Neural progenitor cell (in vitro differentiated cells): ENCODE measurements at regions not wholly inside any gene's neighbourhood (a gene's known extent, or its start where the extent isn't known, plus 50 kb on each side); places are given as distances from the start of the nearest gene placed in this dataset.

Experiments used
- DNase-seq: peaks from one replicate; pipeline ENCODE4 v3.0.0-alpha.2; 2016; ENCODE audit warnings: low spot score
- H2AFZ ChIP-seq: fragments of 200-600 bp; sonication (generic); replicated peaks from 2 replicates; pipeline ENCODE4 v1.6.1; 2016; ENCODE audit warnings: antibody characterized with exemption
- H3F3A ChIP-seq: fragments of 200-600 bp; sonication (generic); 2 replicates; pipeline ENCODE4 v1.6.1; 2016; ENCODE audit warnings: antibody characterized with exemption, low read depth
- H3K27ac ChIP-seq: fragments of 200-600 bp; sonication (generic); 2 replicates; pipeline ENCODE4 v1.5.1; 2016; ENCODE audit warnings: mild to moderate bottlenecking
- H3K27me3 ChIP-seq: fragments of 200-600 bp; sonication (generic); 2 replicates; pipeline ENCODE4 v1.6.1; 2016; ENCODE audit warnings: mild to moderate bottlenecking, moderate library complexity
- H3K36me3 ChIP-seq: fragments of 200-600 bp; sonication (generic); 2 replicates; pipeline ENCODE4 v1.5.1; 2016
- H3K4me1 ChIP-seq: fragments of 200-600 bp; sonication (generic); 2 replicates; pipeline ENCODE4 v1.6.1; 2016; ENCODE audit warnings: mixed run types
- H3K4me2 ChIP-seq: fragments of 200-600 bp; sonication (generic); 2 replicates; pipeline ENCODE4 v1.6.1; 2016
- H3K4me3 ChIP-seq: fragments of 200-600 bp; sonication (generic); 2 replicates; pipeline ENCODE4 v1.5.1; 2016
- H3K79me2 ChIP-seq: fragments of 200-600 bp; sonication (generic); 2 replicates; pipeline ENCODE4 v1.6.1; 2016; ENCODE audit warnings: low read depth
- H3K9ac ChIP-seq: fragments of 200-600 bp; sonication (generic); 2 replicates; pipeline ENCODE4 v1.6.1; 2016
- H3K9me3 ChIP-seq: fragments of 200-600 bp; sonication (generic); 2 replicates; pipeline ENCODE4 v1.5.1; 2016; ENCODE audit warnings: low read depth
- H4K20me1 ChIP-seq: fragments of 200-600 bp; sonication (generic); 2 replicates; pipeline ENCODE4 v1.6.1; 2016; ENCODE audit warnings: low read depth
- H3K27ac Mint-ChIP-seq: 3 replicates; pipeline ENCODE4 v1.8.0; 2021; ENCODE audit warnings: mixed read lengths
- H3K27me3 Mint-ChIP-seq: 2 replicates; pipeline ENCODE4 v1.8.0; 2022; ENCODE audit warnings: low read depth, mild to moderate bottlenecking, inconsistent platforms, moderate library complexity, mixed read lengths; ENCODE audit not compliant: insufficient read depth
- H3K36me3 Mint-ChIP-seq: 3 replicates; pipeline ENCODE4 v1.8.0; 2021; ENCODE audit warnings: mixed read lengths
- H3K4me1 Mint-ChIP-seq: 3 replicates; pipeline ENCODE4 v1.8.0; 2021; ENCODE audit warnings: mixed read lengths
- H3K4me3 Mint-ChIP-seq: 3 replicates; pipeline ENCODE4 v1.8.0; 2021; ENCODE audit warnings: mild to moderate bottlenecking, moderate library complexity, mixed read lengths
- H3K9me3 Mint-ChIP-seq: 3 replicates; pipeline ENCODE4 v1.8.0; 2020; ENCODE audit warnings: mixed read lengths
- CTCF ChIP-seq: fragments of 200-600 bp; sonication (generic); IDR thresholded peaks from 2 replicates; pipeline ENCODE4 v1.5.1; 2017; ENCODE audit warnings: antibody characterized with exemption, mild to moderate bottlenecking
- EZH2 ChIP-seq: fragments of 200-600 bp; sonication (generic); IDR thresholded peaks from 2 replicates; pipeline ENCODE4 v1.6.1; 2017; ENCODE audit warnings: antibody characterized with exemption, mild to moderate bottlenecking, moderate library complexity
- EZH2phosphoT487 ChIP-seq: fragments of 200-600 bp; sonication (generic); IDR thresholded peaks from 2 replicates; pipeline ENCODE4 v1.6.1; 2017; ENCODE audit warnings: antibody characterized with exemption

- H3K36me3 Mint-ChIP-seq, result no peaks in the 10 kb centered on the region
- H3K27me3 Mint-ChIP-seq, result peaks cover 2% of the 10 kb centered on the region
- H3K27ac Mint-ChIP-seq, result no peak overlapping the region
Observed at GRCh38 chr13:39185326-39185725, 147.1 kb downstream of the NHLRC3 start.

GRCh38 chr13:39186205-39186875 is 148.1 kb downstream of the NHLRC3 start:
- Histone ChIP-seq H3K9me3 (no peaks in the 10 kb centered on the region), H3K27me3 (no peaks in the 10 kb centered on the region), H3K36me3 (no peaks in the 10 kb centered on the region), H3F3A (no peaks in the 10 kb centered on the region), H2AFZ (no peak overlapping the region), H3K4me3 (no peak overlapping the region), H3K4me2 (no peak overlapping the region), H3K27ac (no peak overlapping the region), H3K79me2 (no peaks in the 10 kb centered on the region), H3K4me1 (peaks cover 3% of the 10 kb centered on the region), H3K9ac (no peak overlapping the region), H4K20me1 (no peaks in the 10 kb centered on the region)
- Mint-ChIP-seq H3K27ac (no peak overlapping the region), H3K27me3 (no peaks in the 10 kb centered on the region), H3K36me3 (no peaks in the 10 kb centered on the region), H3K4me3 (no peak overlapping the region), H3K9me3 (no peaks in the 10 kb centered on the region), H3K4me1 (peaks cover 18% of the 10 kb centered on the region)
- DNase-seq, result no peak
- TF ChIP-seq EZH2phosphoT487 (no peak), EZH2 (no peak)

More at GRCh38 chr13:39185326-39185725, 147.1 kb downstream of the NHLRC3 start:
- Histone ChIP-seq H3K9me3 (no peaks in the 10 kb centered on the region), H4K20me1 (no peaks in the 10 kb centered on the region), H3K4me3 (no peak overlapping the region), H3K27me3 (no peaks in the 10 kb centered on the region), H3K4me1 (peaks cover 3% of the 10 kb centered on the region), H2AFZ (peak overlapping the region; percentile 27), H3F3A (no peaks in the 10 kb centered on the region), H3K4me2 (no peak overlapping the region), H3K27ac (no peak overlapping the region), H3K79me2 (no peaks in the 10 kb centered on the region), H3K9ac (no peak overlapping the region), H3K36me3 (no peaks in the 10 kb centered on the region)
- Mint-ChIP-seq H3K4me3 (no peak overlapping the region), H3K9me3 (no peaks in the 10 kb centered on the region), H3K4me1 (peaks cover 17% of the 10 kb centered on the region)
- DNase-seq, result no peak
- TF ChIP-seq CTCF (no peak), EZH2phosphoT487 (no peak), EZH2 (no peak)

GRCh38 chr13:39189778-39190177 is 151.5 kb downstream of the NHLRC3 start:
- TF ChIP-seq CTCF (no peak), EZH2 (no peak), EZH2phosphoT487 (no peak)
- Mint-ChIP-seq H3K27me3 (peaks cover 2% of the 10 kb centered on the region), H3K36me3 (no peaks in the 10 kb centered on the region), H3K9me3 (no peaks in the 10 kb centered on the region), H3K27ac (no peak overlapping the region), H3K4me3 (no peak overlapping the region), H3K4me1 (peaks cover 17% of the 10 kb centered on the region)
- no peaks in the 10 kb centered on the region for H3K9me3 ChIP-seq
- H3F3A ChIP-seq, result no peaks in the 10 kb centered on the region
- H3K36me3 ChIP-seq, result no peaks in the 10 kb centered on the region
- H3K9ac ChIP-seq, result no peak overlapping the region
- H3K79me2 ChIP-seq, result no peaks in the 10 kb centered on the region
- H2AFZ ChIP-seq, result peak overlapping the region; percentile 18
- peaks cover 3% of the 10 kb centered on the region for H3K4me1 ChIP-seq
- H3K4me3 ChIP-seq, result no peak overlapping the region
- no peak overlapping the region for H3K27ac ChIP-seq
- H3K4me2 ChIP-seq, result no peak overlapping the region
- H3K27me3 ChIP-seq, result no peaks in the 10 kb centered on the region
- DNase-seq, result no peak
- no peaks in the 10 kb centered on the region for H4K20me1 ChIP-seq

GRCh38 chr13:39196965-39197646 is 158.8 kb downstream of the NHLRC3 start:
- Mint-ChIP-seq H3K27me3 (peaks cover under 1% of the 10 kb centered on the region), H3K27ac (no peak overlapping the region), H3K9me3 (no peaks in the 10 kb centered on the region), H3K4me3 (no peak overlapping the region), H3K36me3 (no peaks in the 10 kb centered on the region), H3K4me1 (peaks cover 6% of the 10 kb centered on the region)
- H3F3A ChIP-seq, result no peaks in the 10 kb centered on the region
- H3K9me3 ChIP-seq, result no peaks in the 10 kb centered on the region
- no peaks in the 10 kb centered on the region for H3K36me3 ChIP-seq
- DNase-seq, result no peak
- no peaks in the 10 kb centered on the region for H3K79me2 ChIP-seq
- H3K27ac ChIP-seq, result no peak overlapping the region
- TF ChIP-seq CTCF, result no peak
- no peak for TF ChIP-seq EZH2
- TF ChIP-seq EZH2phosphoT487, result no peak
- no peak overlapping the region for H3K4me3 ChIP-seq
- H3K4me2 ChIP-seq, result no peak overlapping the region
- H4K20me1 ChIP-seq, result no peaks in the 10 kb centered on the region
- no peaks in the 10 kb centered on the region for H3K27me3 ChIP-seq
- no peak overlapping the region for H3K9ac ChIP-seq
- peaks cover 9% of the 10 kb centered on the region for H3K4me1 ChIP-seq
- H2AFZ ChIP-seq, result no peak overlapping the region
